ENCODE measurements at regions not wholly inside any gene's neighbourhood (a gene's known extent, or its start where the extent isn't known, plus 50 kb on each side); places are given as distances from the start of the nearest gene placed in this dataset.

GRCh38 chr3:127395663-127396355 is 108.0 kb upstream of the PRR20G start:
- no peak overlapping the region for H3K18ac ChIP-seq (ENCODE audit: insufficient read length, low read depth, low read length)
- H3K27me3 Mint-ChIP-seq (ENCODE audit: low read depth): no peaks in the 10 kb centered on the region; the same call in 1 of the 2 replicates
- H3K4me1 ChIP-seq (ENCODE audit: insufficient read depth, low read length): peaks cover 3% of the 10 kb centered on the region; the same call in 1 of the 2 replicates
- no peaks in the 10 kb centered on the region for H3K79me2 ChIP-seq (ENCODE audit: insufficient read depth, low read length)
- H2BK5ac ChIP-seq (ENCODE audit: insufficient read length, low read length): no peak overlapping the region
- H3K14ac ChIP-seq (ENCODE audit: insufficient read depth, low read length): no peak overlapping the region
- H3K36me3 Mint-ChIP-seq (ENCODE audit: insufficient read depth in 1 of 3, low read depth in 3 of 3): no peaks in the 10 kb centered on the region; a peak in 2 of 7 replicates
- H3T11ph ChIP-seq (ENCODE audit: low read length): no peak overlapping the region
- no peak overlapping the region for H3K4ac ChIP-seq (ENCODE audit: low read depth, low read length)
- H3K56ac ChIP-seq (ENCODE audit: insufficient read length, low read depth, low read length): no peak overlapping the region
- no peak overlapping the region for H4K5ac ChIP-seq (ENCODE audit: insufficient read length, low read depth, low read length)
- no peak overlapping the region for H4K91ac ChIP-seq (ENCODE audit: insufficient read length, low read depth, low read length)
- no CpG with 5 or more reads among the region's 9 CpGs for WGBS (ENCODE audit: extremely low coverage, insufficient read length, low lambda C conversion rate)
- H3K9me3 Mint-ChIP-seq: peaks cover 3% of the 10 kb centered on the region in 2 experiments; a peak in 3 of 5 replicates
- peak overlapping the region; percentile 23 to 94 (median 57); a peak in 5 of 7 replicates for H3K27ac Mint-ChIP-seq
- no peak overlapping the region for H2BK12ac ChIP-seq (ENCODE audit: insufficient read length, low read depth, low read length)
- H3K27ac ChIP-seq (ENCODE audit: insufficient read length, low read depth, low read length): no peak overlapping the region
- no peak overlapping the region for H3K9ac ChIP-seq (ENCODE audit: extremely low read depth, insufficient read length, low read length)
- no peak overlapping the region for H2BK15ac ChIP-seq (ENCODE audit: low read depth, low read length)
- no peak overlapping the region for H2BK20ac ChIP-seq (ENCODE audit: low read depth, low read length, poor library complexity, severe bottlenecking)
- H3K27me3 ChIP-seq (ENCODE audit: insufficient read depth, low read length): no peaks in the 10 kb centered on the region
- no peak overlapping the region for H2BK120ac ChIP-seq (ENCODE audit: low read depth, low read length, poor library complexity, severe bottlenecking)
- no peak overlapping the region for H2AFZ ChIP-seq (ENCODE audit: low read length)
- H3K9me3 ChIP-seq (ENCODE audit: control insufficient read depth, low read depth, low read length): no peaks in the 10 kb centered on the region
- no peaks in the 10 kb centered on the region for H3K79me1 ChIP-seq (ENCODE audit: insufficient read depth, low read depth, low read length, poor library complexity, severe bottlenecking)
- H3K23me2 ChIP-seq (ENCODE audit: insufficient read length, low read depth, low read length, poor library complexity, severe bottlenecking): no peaks in the 10 kb centered on the region
- TF ChIP-seq CTCF (conservative IDR thresholded peaks at IDR 0.05): no peak
- H4K8ac ChIP-seq (replicated peaks; ENCODE audit: insufficient read length, low read depth, low read length): no peak overlapping the region
- H3K4me1 Mint-ChIP-seq: peaks cover 41 to 58% of the 10 kb centered on the region in 2 experiments
- no peaks in the 10 kb centered on the region for H4K20me1 ChIP-seq (ENCODE audit: control insufficient read depth, insufficient read depth, insufficient read length)
- H2AK5ac ChIP-seq (ENCODE audit: insufficient read length, low read length): no peak overlapping the region
- no peak overlapping the region for H3K4me2 ChIP-seq (ENCODE audit: insufficient read depth, insufficient read length, low read length)
- no peak for DNase-seq
- peak overlapping the region; percentile 44 to 62; a peak in 3 of 5 replicates for H3K4me3 Mint-ChIP-seq
- H3K23ac ChIP-seq (ENCODE audit: insufficient read length, low read depth, low read length): no peak overlapping the region
